ENCODE measurements at regions not wholly inside any gene's neighbourhood (a gene's known extent, or its start where the extent isn't known, plus 50 kb on each side); places are given as distances from the start of the nearest gene placed in this dataset.

GRCh38 chr5:92565673-92566072 is 1015.3 kb downstream of the NR2F1-AS1 start:
- Histone ChIP-seq H3K9ac (ENCODE audit: low read length in 3 of 3) (no peak overlapping the region), H3K9me3 (ENCODE audit: control insufficient read depth in 2 of 3, insufficient read depth in 1 of 3, low read length in 3 of 3) (no peaks in the 10 kb centered on the region), H3K4me3 (ENCODE audit: low read length in 3 of 3) (no peak overlapping the region), H3K27ac (ENCODE audit: low read depth in 2 of 2, low read length in 2 of 2) (no peak overlapping the region), H3K27me3 (ENCODE audit: control insufficient read depth, insufficient read depth, low read length) (no peaks in the 10 kb centered on the region), H3K4me1 (ENCODE audit: control insufficient read depth in 2 of 3, insufficient read depth in 2 of 3, low read depth in 1 of 3, low read length in 3 of 3) (peaks cover 0 to 3% (median 0%) of the 10 kb centered on the region in 3 donors), H3K36me3 (ENCODE audit: control insufficient read depth in 2 of 3, insufficient read depth in 3 of 3, low read length in 3 of 3) (no peaks in the 10 kb centered on the region)
- DNase-seq (no peak), FAIRE-seq (no peak)
- no peak for TF ChIP-seq CTCF (IDR thresholded peaks at IDR 0.05; ENCODE audit: borderline replicate concordance, extremely low read depth, insufficient read depth)
- intact Hi-C loops (cut with DNase I), result no loop called here

GRCh38 chr5:92562065-92562464 is 1019.0 kb downstream of the NR2F1-AS1 start:
- no peak for FAIRE-seq
- H3K27me3 ChIP-seq (ENCODE audit: control insufficient read depth, insufficient read depth, low read length), result no peaks in the 10 kb centered on the region
- no peaks in the 10 kb centered on the region for H3K9me3 ChIP-seq (ENCODE audit: control insufficient read depth in 2 of 3, insufficient read depth in 1 of 3, low read length in 3 of 3)
- no peak for TF ChIP-seq CTCF (IDR thresholded peaks at IDR 0.05; ENCODE audit: borderline replicate concordance, extremely low read depth, insufficient read depth)
- no peak overlapping the region for H3K27ac ChIP-seq (ENCODE audit: low read depth in 2 of 2, low read length in 2 of 2)
- H3K9ac ChIP-seq (ENCODE audit: low read length in 3 of 3), result no peak overlapping the region
- intact Hi-C loops (cut with DNase I), result no loop called here
- no peaks in the 10 kb centered on the region for H3K36me3 ChIP-seq (ENCODE audit: control insufficient read depth in 2 of 3, insufficient read depth in 3 of 3, low read length in 3 of 3)
- H3K4me3 ChIP-seq (ENCODE audit: low read length in 3 of 3), result no peak overlapping the region
- DNase-seq, result no peak
- peaks cover 0 to 5% (median 0%) of the 10 kb centered on the region in 3 donors for H3K4me1 ChIP-seq (ENCODE audit: control insufficient read depth in 2 of 3, insufficient read depth in 2 of 3, low read depth in 1 of 3, low read length in 3 of 3)

GRCh38 chr5:92561411-92561959 is 1019.5 kb downstream of the NR2F1-AS1 start:
- H3K36me3 ChIP-seq (ENCODE audit: control insufficient read depth in 2 of 3, insufficient read depth in 3 of 3, low read length in 3 of 3), result no peaks in the 10 kb centered on the region
- H3K27me3 ChIP-seq (ENCODE audit: control insufficient read depth, insufficient read depth, low read length), result no peaks in the 10 kb centered on the region
- DNase-seq (no peak), FAIRE-seq (no peak)
- TF ChIP-seq CTCF (IDR thresholded peaks at IDR 0.05; ENCODE audit: borderline replicate concordance, extremely low read depth, insufficient read depth), result no peak
- intact Hi-C loops (cut with DNase I), result no loop called here
- H3K9ac ChIP-seq (ENCODE audit: low read length in 3 of 3), result no peak overlapping the region
- peaks cover 0 to 5% (median 0%) of the 10 kb centered on the region in 3 donors for H3K4me1 ChIP-seq (ENCODE audit: control insufficient read depth in 2 of 3, insufficient read depth in 2 of 3, low read depth in 1 of 3, low read length in 3 of 3)
- no peaks in the 10 kb centered on the region for H3K9me3 ChIP-seq (ENCODE audit: control insufficient read depth in 2 of 3, insufficient read depth in 1 of 3, low read length in 3 of 3)
- H3K27ac ChIP-seq (ENCODE audit: low read depth in 2 of 2, low read length in 2 of 2), result no peak overlapping the region
- H3K4me3 ChIP-seq (ENCODE audit: low read length in 3 of 3), result no peak overlapping the region
